HG02870 (cell line): ENCODE measurements at regions not wholly inside any gene's neighbourhood (a gene's known extent, or its start where the extent isn't known, plus 50 kb on each side); places are given as distances from the start of the nearest gene placed in this dataset.

Source experiments
- ATAC-seq: cut with Tn5 transposase; IDR thresholded peaks from one replicate; pipeline ENCODE4 v1.9.1; 2021; ENCODE audit warnings: mild to moderate bottlenecking, moderate library complexity; ENCODE audit not compliant: unreplicated experiment

GRCh38 chr2:64767670-64768468, 114.2 kb upstream of the SERTAD2 start:
- ATAC-seq, result peak; percentile 85

GRCh38 chr2:64768491-64769005, 114.8 kb upstream of the SERTAD2 start:
- ATAC-seq, result no peak

GRCh38 chr2:64769392-64770044, 115.8 kb upstream of the SERTAD2 start:
- no peak for ATAC-seq

GRCh38 chr2:64770137-64770780, 116.5 kb upstream of the SERTAD2 start:
- ATAC-seq, result no peak

GRCh38 chr2:64770781-64771334, 117.1 kb upstream of the SERTAD2 start:
- ATAC-seq, result no peak

- ATAC-seq, result no peak
These were observed 118.0 kb upstream of the SERTAD2 start for GRCh38 chr2:64771737-64772136.

- ATAC-seq, result no peak
These were observed 119.9 kb upstream of the SERTAD2 start for GRCh38 chr2:64773461-64774118.

GRCh38 chr2:64777841-64778240, 124.1 kb upstream of the SERTAD2 start:
- no peak for ATAC-seq

GRCh38 chr2:64779117-64779690, 125.5 kb upstream of the SERTAD2 start:
- ATAC-seq, result no peak

GRCh38 chr2:64780041-64780440, 126.3 kb upstream of the SERTAD2 start:
- no peak for ATAC-seq

GRCh38 chr2:64781711-64782390, 128.1 kb upstream of the SERTAD2 start:
- ATAC-seq, result no peak

GRCh38 chr2:64784168-64785061, 130.7 kb upstream of the SERTAD2 start:
- no peak for ATAC-seq

- no peak for ATAC-seq
These were observed 131.5 kb upstream of the SERTAD2 start for GRCh38 chr2:64785245-64785644.

GRCh38 chr2:64786343-64787018, 132.8 kb upstream of the SERTAD2 start:
- no peak for ATAC-seq

GRCh38 chr2:64787019-64787365, 133.3 kb upstream of the SERTAD2 start:
- ATAC-seq, result no peak

GRCh38 chr2:64787698-64788097, 134.0 kb upstream of the SERTAD2 start:
- ATAC-seq, result no peak

- no peak for ATAC-seq
These were observed 136.0 kb upstream of the SERTAD2 start for GRCh38 chr2:64789466-64790320.

- no peak for ATAC-seq
These were observed 138.6 kb upstream of the SERTAD2 start for GRCh38 chr2:64792300-64792699.
